ENCODE measurements at regions not wholly inside any gene's neighbourhood (a gene's known extent, or its start where the extent isn't known, plus 50 kb on each side); places are given as distances from the start of the nearest gene placed in this dataset.

DNA sequence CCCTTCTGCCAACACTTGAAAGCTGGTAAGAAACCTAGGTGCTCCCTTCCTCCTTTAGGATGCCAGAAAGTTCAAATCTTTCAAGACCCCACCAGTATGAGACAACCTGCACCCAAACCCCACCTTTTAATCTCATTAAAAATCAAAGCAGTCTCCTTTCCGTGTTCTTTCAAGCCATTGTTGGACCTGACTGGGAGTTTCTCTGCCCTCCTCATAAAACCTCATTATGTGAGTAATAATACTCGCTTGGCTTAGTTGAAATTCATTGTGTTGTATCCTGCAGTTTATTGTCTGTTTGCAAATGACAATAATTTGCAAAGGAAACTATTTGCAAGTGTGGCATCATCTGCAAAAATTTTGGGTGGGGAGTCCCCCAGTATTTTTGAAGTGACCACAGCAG lies 133.2 kb upstream of the VEGFC start:
- no peak overlapping the region for H3K4me3 ChIP-seq (replicated peaks in 1 of 3; ENCODE audit: insufficient read depth in 1 of 3, low read depth in 2 of 3, low read length in 3 of 3)
- H3K27ac ChIP-seq (ENCODE audit: extremely low read length, insufficient read depth, low read length): no peak overlapping the region
- in situ Hi-C loops (cut with HindIII; ENCODE audit: extremely low pct_ligation_motif_present, low pct_unique_long_range_greater_than_20kb) (no loop called here), intact Hi-C loops (cut with micrococcal nuclease; ENCODE audit: unreplicated experiment) (no loop called here)
- H3K4me1 ChIP-seq (ENCODE audit: insufficient read depth, low read length): no peaks in the 10 kb centered on the region
- FAIRE-seq (no peak), ATAC-seq (no peak), DNase-seq (ENCODE audit: low spot score) (no peak)
- no peak overlapping the region for H3K4me2 ChIP-seq (ENCODE audit: low read depth, low read length)
- no peaks in the 10 kb centered on the region for H3K9me3 ChIP-seq (ENCODE audit: low read length)
- no peaks in the 10 kb centered on the region for H3K27me3 ChIP-seq (ENCODE audit: control insufficient read depth in 1 of 2, insufficient read depth in 2 of 2, low read length in 2 of 2)
- H3K79me2 ChIP-seq (ENCODE audit: insufficient read depth, low read length): no peaks in the 10 kb centered on the region
- H2AFZ ChIP-seq (ENCODE audit: low read length): no peak overlapping the region
- TF ChIP-seq ZNF24 (IDR thresholded peaks at IDR 0.05): no peak
- no peak for TF ChIP-seq NKX3-1 (CRISPR knock-in tag; IDR thresholded peaks at IDR 0.05)
- TF ChIP-seq, protein P1, sequence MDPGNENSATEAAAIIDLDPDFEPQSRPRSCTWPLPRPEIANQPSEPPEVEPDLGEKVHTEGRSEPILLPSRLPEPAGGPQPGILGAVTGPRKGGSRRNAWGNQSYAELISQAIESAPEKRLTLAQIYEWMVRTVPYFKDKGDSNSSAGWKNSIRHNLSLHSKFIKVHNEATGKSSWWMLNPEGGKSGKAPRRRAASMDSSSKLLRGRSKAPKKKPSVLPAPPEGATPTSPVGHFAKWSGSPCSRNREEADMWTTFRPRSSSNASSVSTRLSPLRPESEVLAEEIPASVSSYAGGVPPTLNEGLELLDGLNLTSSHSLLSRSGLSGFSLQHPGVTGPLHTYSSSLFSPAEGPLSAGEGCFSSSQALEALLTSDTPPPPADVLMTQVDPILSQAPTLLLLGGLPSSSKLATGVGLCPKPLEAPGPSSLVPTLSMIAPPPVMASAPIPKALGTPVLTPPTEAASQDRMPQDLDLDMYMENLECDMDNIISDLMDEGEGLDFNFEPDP (CRISPR knock-in tag; conservative IDR thresholded peaks at IDR 0.05): no peak
- TF ChIP-seq ZNF136 (CRISPR knock-in tag; IDR thresholded peaks at IDR 0.05; ENCODE audit: low read depth): no peak
- TF ChIP-seq ATF7-NPFF (CRISPR knock-in tag; IDR thresholded peaks at IDR 0.05; ENCODE audit: low read depth): no peak
- TF ChIP-seq SAP130 (CRISPR knock-in tag; IDR thresholded peaks at IDR 0.05; ENCODE audit: low read depth): no peak
- TF ChIP-seq, protein P2, sequence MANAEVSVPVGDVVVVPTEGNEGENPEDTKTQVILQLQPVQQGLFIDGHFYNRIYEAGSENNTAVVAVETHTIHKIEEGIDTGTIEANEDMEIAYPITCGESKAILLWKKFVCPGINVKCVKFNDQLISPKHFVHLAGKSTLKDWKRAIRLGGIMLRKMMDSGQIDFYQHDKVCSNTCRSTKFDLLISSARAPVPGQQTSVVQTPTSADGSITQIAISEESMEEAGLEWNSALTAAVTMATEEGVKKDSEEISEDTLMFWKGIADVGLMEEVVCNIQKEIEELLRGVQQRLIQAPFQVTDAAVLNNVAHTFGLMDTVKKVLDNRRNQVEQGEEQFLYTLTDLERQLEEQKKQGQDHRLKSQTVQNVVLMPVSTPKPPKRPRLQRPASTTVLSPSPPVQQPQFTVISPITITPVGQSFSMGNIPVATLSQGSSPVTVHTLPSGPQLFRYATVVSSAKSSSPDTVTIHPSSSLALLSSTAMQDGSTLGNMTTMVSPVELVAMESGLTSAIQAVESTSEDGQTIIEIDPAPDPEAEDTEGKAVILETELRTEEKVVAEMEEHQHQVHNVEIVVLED (CRISPR knock-in tag; IDR thresholded peaks at IDR 0.05; ENCODE audit: borderline replicate concordance): no peak
- TF ChIP-seq KDM4B (CRISPR knock-in tag; IDR thresholded peaks at IDR 0.05): no peak
- TF ChIP-seq ZSCAN9 (CRISPR knock-in tag; IDR thresholded peaks at IDR 0.05; ENCODE audit: borderline replicate concordance): no peak
- TF ChIP-seq ZNF296 (CRISPR knock-in tag; conservative IDR thresholded peaks at IDR 0.05): no peak
- TF ChIP-seq JARID2 (CRISPR knock-in tag; IDR thresholded peaks at IDR 0.05; ENCODE audit: insufficient replicate concordance): no peak
- TF ChIP-seq ERF (CRISPR knock-in tag; IDR thresholded peaks at IDR 0.05): no peak
- no peak for TF ChIP-seq ATRX (CRISPR knock-in tag; IDR thresholded peaks at IDR 0.05; ENCODE audit: borderline replicate concordance)
- no peak for TF ChIP-seq SOX13 (IDR thresholded peaks at IDR 0.05)
- TF ChIP-seq SOX13 (CRISPR knock-in tag; conservative IDR thresholded peaks at IDR 0.05 in 1 of 2, IDR thresholded peaks at IDR 0.05 in 1 of 2): no peak
- TF ChIP-seq, protein P3, sequence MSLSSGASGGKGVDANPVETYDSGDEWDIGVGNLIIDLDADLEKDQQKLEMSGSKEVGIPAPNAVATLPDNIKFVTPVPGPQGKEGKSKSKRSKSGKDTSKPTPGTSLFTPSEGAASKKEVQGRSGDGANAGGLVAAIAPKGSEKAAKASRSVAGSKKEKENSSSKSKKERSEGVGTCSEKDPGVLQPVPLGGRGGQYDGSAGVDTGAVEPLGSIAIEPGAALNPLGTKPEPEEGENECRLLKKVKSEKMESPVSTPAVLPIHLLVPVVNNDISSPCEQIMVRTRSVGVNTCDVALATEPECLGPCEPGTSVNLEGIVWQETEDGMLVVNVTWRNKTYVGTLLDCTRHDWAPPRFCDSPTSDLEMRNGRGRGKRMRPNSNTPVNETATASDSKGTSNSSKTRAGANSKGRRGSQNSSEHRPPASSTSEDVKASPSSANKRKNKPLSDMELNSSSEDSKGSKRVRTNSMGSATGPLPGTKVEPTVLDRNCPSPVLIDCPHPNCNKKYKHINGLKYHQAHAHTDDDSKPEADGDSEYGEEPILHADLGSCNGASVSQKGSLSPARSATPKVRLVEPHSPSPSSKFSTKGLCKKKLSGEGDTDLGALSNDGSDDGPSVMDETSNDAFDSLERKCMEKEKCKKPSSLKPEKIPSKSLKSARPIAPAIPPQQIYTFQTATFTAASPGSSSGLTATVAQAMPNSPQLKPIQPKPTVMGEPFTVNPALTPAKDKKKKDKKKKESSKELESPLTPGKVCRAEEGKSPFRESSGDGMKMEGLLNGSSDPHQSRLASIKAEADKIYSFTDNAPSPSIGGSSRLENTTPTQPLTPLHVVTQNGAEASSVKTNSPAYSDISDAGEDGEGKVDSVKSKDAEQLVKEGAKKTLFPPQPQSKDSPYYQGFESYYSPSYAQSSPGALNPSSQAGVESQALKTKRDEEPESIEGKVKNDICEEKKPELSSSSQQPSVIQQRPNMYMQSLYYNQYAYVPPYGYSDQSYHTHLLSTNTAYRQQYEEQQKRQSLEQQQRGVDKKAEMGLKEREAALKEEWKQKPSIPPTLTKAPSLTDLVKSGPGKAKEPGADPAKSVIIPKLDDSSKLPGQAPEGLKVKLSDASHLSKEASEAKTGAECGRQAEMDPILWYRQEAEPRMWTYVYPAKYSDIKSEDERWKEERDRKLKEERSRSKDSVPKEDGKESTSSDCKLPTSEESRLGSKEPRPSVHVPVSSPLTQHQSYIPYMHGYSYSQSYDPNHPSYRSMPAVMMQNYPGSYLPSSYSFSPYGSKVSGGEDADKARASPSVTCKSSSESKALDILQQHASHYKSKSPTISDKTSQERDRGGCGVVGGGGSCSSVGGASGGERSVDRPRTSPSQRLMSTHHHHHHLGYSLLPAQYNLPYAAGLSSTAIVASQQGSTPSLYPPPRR (CRISPR knock-in tag; IDR thresholded peaks at IDR 0.05; ENCODE audit: borderline replicate concordance): no peak
- TF ChIP-seq SUZ12 (IDR thresholded peaks at IDR 0.05; ENCODE audit: low read depth, low read length): no peak
- TF ChIP-seq SMAD1 (CRISPR knock-in tag; IDR thresholded peaks at IDR 0.05; ENCODE audit: borderline replicate concordance, low read depth): no peak
- 4% methylated on average over 2 of the region's 2 CpGs for WGBS (ENCODE audit: low lambda C conversion rate)
- H4K20me1 ChIP-seq (ENCODE audit: insufficient read depth, low read length): no peaks in the 10 kb centered on the region
- CTCF ChIA-PET (ENCODE audit: low intra/inter-chr PET ratio, low total read pairs): no interaction called here
- POLR2A ChIA-PET: no interaction called here
- no peaks in the 10 kb centered on the region for H3K36me3 ChIP-seq (replicated peaks in 1 of 2; ENCODE audit: control insufficient read depth in 1 of 2, insufficient read depth in 2 of 2, low read length in 2 of 2)
- H3K9ac ChIP-seq (ENCODE audit: insufficient read depth, low read depth, low read length): no peak overlapping the region
- no TSS peak for BruUV-seq (replicated peaks)
